LHCN-M2 (cell line): ENCODE measurements at regions not wholly inside any gene's neighbourhood (a gene's known extent, or its start where the extent isn't known, plus 50 kb on each side); places are given as distances from the start of the nearest gene placed in this dataset.
"Not testable (repeated sequence)": the region's sequence is repeated elsewhere in the genome, so short reads cannot be mapped to it uniquely, and the experiment has no call there.

Source experiments
- DNase-seq: peaks from one replicate; pipeline ENCODE4 v3.0.0-alpha.2; 2012; ENCODE audit warnings: low read depth

- no peak for DNase-seq
Measured at GRCh38 chr16:24624102-24624501, 84.7 kb downstream of the RBBP6 start.

GRCh38 chr16:24626256-24626655 lies 86.9 kb downstream of the RBBP6 start:
- peak; percentile 43 for DNase-seq

- no peak for DNase-seq
Measured at GRCh38 chr16:24634919-24635318, 94.5 kb upstream of the TNRC6A start.

GRCh38 chr16:24635900-24636610 lies 93.4 kb upstream of the TNRC6A start:
- peak; percentile 94 for DNase-seq

- no peak for DNase-seq
Measured at GRCh38 chr16:24639769-24640168, 89.7 kb upstream of the TNRC6A start.

- no peak for DNase-seq
Measured at GRCh38 chr16:24643489-24643888, 86.0 kb upstream of the TNRC6A start.

GRCh38 chr16:24645739-24646645 lies 83.5 kb upstream of the TNRC6A start:
- DNase-seq = peak; percentile 100

- DNase-seq = no peak
Measured at GRCh38 chr16:24646646-24646995, 82.8 kb upstream of the TNRC6A start.

GRCh38 chr16:24652209-24652712 lies 77.2 kb upstream of the TNRC6A start:
- DNase-seq = no peak

GRCh38 chr16:24652803-24653202 lies 76.6 kb upstream of the TNRC6A start:
- DNase-seq = peak; percentile 20

GRCh38 chr16:24653725-24654124 lies 75.7 kb upstream of the TNRC6A start:
- no peak for DNase-seq

- not testable (repeated sequence) for DNase-seq
Measured at GRCh38 chr16:24665942-24666341, 63.5 kb upstream of the TNRC6A start.

- DNase-seq = no peak
Measured at GRCh38 chr16:24667244-24667764, 62.1 kb upstream of the TNRC6A start.

GRCh38 chr16:24668481-24669061 lies 60.9 kb upstream of the TNRC6A start:
- peak; percentile 36 for DNase-seq

- DNase-seq = peak; percentile 97
Measured at GRCh38 chr16:24670623-24671454, 58.6 kb upstream of the TNRC6A start.

GRCh38 chr16:24671455-24671954 lies 57.9 kb upstream of the TNRC6A start:
- no peak for DNase-seq

GRCh38 chr16:24673155-24673554 lies 56.3 kb upstream of the TNRC6A start:
- no peak for DNase-seq

GRCh38 chr16:24674877-24675276 lies 54.6 kb upstream of the TNRC6A start:
- DNase-seq = no peak

GRCh38 chr16:24677388-24677787 lies 52.1 kb upstream of the TNRC6A start:
- DNase-seq = peak; percentile 23
